D721Med (cell line): ENCODE measurements at regions not wholly inside any gene's neighbourhood (a gene's known extent, or its start where the extent isn't known, plus 50 kb on each side); places are given as distances from the start of the nearest gene placed in this dataset.

Experiments
- DNase-seq: peaks from one replicate; pipeline ENCODE4 v3.0.0; 2011; ENCODE audit warnings: low spot score; ENCODE audit not compliant: insufficient read length
- FAIRE-seq: peaks from 2 replicates; lab custom pipeline; 2011; peaks lifted over from hg19 to GRCh38; lab: Jason Lieb, UNC
- TF ChIP-seq, protein P1 (sequence below): IDR thresholded peaks from 2 replicates; pipeline ENCODE4 v1.5.1; 2012; ENCODE audit warnings: mild to moderate bottlenecking, control low read depth; ENCODE audit not compliant: insufficient read depth; ENCODE audit errors: missing control alignments

DNA sequence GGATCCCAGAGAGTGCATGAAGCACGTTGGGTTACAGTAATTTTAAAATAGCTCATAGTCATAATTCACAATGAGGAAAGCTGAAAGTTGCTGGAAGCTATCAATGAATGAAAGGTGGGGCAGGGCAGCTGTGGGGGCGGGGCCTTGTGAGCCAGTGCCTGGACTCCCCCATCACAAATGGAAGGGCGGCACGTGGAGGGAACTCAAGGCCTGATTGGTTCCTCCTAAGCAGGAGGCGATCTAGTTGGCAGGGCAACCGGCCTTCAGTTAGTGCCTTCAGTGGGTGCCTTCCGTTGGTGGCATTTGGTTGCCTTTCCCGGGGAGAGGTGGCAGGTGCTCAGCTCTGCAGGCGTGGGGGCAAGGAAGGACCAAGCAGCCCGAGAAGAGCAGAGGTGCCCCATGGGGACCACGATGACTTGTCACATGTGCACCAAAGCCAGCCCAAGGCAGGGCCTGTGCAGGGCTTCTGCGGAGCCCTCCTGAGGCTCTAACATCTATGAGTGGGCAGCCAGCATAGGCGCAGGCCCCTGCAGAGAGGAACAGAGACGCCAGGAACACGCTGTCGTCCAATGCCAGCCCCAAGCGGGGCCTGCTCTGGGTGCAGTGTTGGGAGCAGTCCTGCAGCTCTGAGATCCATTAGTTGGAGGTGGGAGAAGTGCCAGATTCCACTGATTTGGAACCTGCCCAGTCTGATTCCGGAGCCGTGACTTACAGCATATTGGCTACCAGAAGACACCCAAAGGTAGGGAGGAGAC is 59.8 kb upstream of the PDSS1 start:
- no peak for DNase-seq
- no peak for FAIRE-seq
- TF ChIP-seq, protein P1, sequence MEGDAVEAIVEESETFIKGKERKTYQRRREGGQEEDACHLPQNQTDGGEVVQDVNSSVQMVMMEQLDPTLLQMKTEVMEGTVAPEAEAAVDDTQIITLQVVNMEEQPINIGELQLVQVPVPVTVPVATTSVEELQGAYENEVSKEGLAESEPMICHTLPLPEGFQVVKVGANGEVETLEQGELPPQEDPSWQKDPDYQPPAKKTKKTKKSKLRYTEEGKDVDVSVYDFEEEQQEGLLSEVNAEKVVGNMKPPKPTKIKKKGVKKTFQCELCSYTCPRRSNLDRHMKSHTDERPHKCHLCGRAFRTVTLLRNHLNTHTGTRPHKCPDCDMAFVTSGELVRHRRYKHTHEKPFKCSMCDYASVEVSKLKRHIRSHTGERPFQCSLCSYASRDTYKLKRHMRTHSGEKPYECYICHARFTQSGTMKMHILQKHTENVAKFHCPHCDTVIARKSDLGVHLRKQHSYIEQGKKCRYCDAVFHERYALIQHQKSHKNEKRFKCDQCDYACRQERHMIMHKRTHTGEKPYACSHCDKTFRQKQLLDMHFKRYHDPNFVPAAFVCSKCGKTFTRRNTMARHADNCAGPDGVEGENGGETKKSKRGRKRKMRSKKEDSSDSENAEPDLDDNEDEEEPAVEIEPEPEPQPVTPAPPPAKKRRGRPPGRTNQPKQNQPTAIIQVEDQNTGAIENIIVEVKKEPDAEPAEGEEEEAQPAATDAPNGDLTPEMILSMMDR, result no peak

DNA sequence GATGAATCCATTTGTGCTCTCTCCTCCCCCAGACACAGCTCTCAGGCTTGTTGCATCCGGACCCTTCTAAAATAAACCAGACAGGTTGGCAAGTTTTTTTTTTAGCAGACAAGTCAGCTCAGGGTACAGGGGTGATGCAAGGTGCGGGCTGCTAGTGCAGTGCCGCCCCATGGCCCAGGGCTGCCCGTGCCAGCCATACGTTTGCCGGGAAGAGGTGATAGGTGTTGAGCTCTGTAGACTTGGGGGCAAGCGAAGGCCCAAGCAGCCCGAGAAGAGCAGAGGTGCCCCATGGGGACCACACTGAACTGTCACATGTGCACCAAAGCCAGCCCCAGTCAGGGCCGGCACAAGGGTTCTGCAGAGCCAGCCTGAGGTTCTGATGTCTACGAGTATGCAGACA is 57.1 kb upstream of the PDSS1 start:
- no peak for FAIRE-seq
- TF ChIP-seq, protein P1, result no peak
- DNase-seq, result no peak

DNA sequence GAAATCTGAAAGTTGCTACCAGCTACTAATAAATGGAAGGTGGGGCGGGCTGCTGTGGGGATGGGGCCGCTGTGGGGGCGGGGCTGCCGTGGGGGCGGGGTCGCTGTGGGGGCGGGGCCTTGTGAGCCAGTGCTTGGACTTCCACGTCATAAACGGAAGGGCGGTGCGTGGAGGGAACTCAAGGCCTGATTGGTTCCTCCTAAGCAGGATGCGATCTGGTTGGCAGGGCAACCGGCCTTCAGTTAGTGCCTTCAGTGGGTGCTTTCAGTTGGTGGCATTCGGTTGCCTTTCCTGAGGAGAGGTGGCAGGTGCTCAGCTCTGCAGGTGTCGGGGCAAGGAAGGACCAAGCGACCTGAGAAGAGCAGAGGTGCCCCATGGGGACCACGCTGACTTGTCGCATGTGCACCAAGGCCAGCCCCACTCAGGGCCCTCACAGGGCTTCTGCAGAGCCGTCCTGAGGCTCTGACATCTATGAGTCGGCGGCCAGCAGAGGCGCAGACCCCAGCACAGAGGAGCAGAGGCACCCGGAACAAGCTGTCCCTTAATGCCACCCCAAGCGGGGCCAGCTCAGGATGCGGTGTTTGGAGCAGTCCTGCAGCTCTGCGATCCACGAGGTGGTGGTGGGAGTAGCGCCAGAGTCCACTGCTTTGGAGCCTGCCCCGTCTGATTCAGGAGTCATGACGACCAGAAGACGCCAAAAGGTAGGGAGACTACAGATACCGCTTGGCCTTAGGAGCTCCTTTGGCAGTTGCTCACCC is 54.4 kb upstream of the PDSS1 start:
- TF ChIP-seq, protein P1, result no peak
- FAIRE-seq (no peak), DNase-seq (no peak)

DNA sequence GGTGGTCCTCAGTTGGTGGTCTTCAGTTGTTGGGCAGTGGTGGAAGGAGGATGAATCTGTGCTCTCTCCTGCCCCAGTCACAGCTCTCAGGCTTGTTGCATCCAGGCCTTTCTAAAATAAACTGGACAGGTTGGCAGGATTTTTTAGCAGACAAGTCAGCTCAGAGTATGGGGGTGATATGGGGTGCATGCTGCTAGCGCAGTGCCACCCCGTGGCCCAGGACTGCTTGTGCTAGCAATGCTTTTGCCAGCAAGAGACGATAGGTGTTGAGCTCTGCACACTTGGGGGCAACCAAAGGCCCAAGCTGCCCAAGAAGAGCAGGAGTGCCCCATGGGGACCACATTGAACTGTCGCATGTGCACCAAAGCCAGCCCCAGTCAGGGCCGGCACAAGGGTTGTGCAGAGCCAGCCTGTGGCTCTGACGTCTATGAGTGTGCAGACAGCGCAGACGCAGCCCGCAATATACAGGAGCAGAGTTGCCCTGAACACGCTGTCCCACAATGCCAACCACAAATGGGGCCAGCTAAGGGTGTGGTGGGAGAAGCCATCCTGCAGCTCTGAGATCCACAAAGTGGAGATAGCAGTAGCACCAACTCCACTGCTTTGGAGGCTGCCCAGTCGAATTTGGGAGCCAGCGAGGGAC is 49.8 kb upstream of the PDSS1 start:
- TF ChIP-seq, protein P1, result no peak
- DNase-seq (no peak), FAIRE-seq (no peak)
